Fibroblast of skin of right quadriceps (primary cell): ENCODE measurements at regions not wholly inside any gene's neighbourhood (a gene's known extent, or its start where the extent isn't known, plus 50 kb on each side); places are given as distances from the start of the nearest gene placed in this dataset.
"Not testable (repeated sequence)": the region's sequence is repeated elsewhere in the genome, so short reads cannot be mapped to it uniquely, and the experiment has no call there.

ENCODE experiments used
- DNase-seq: peaks from one replicate; pipeline ENCODE4 v3.0.0-alpha.2; 2013

DNA sequence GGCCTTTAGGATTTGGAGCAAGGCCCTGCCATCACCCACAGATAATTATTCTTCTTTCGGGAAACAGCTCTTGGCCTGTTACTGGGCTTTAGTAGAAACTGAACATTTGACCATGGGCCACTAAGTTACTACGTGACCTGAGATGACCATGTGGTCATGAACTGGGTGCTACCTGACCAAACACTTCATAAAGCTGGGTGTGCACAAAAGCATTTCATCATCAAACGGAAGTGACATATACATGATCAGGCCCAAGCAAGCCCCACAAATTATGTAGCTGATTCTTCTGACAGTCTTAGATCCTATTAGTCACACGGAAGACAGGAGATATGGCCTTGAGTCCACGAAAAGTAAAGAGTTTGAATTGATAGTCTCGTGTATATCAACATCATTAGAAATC, 130.9 kb upstream of the FBN2 start:
- DNase-seq, result no peak

DNA sequence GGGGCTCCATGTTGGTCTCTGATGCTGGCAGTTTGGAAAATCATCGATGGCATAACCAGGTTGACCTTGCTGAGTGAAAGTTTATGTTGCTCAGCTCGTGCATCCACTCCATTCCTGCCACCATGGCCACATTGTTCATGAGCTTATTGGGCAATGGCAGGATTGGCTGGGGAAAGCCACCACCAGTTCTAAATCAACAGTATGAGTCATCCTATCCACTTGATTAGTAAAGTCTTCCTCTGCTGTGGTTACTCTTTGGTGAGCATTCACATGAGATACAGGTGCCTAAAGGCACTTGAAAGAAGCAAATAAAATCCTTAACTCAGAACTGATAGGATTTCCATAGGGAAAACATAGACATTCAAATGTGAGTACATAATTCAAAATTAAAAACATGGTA, 131.8 kb upstream of the FBN2 start:
- DNase-seq, result peak; percentile 14

DNA sequence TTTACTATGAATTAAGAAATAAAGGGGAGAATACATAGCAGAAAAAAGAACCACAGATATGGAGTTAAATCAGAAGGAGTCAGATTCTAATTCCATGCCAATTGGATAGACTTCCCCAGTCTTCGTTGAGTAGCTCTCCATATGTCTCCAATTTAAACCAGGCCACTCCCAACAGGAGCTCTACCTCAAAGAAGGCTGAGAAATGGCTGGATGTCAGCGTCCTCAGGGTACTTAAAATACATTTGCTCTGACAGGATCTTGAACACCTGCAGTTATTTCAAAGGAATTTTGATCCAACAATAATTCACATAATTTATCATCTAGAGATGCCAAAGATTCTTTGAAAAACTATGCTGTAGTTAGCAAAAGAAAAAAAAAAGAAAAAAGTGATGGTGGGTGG, 133.9 kb upstream of the FBN2 start:
- DNase-seq, result peak; percentile 37

DNA sequence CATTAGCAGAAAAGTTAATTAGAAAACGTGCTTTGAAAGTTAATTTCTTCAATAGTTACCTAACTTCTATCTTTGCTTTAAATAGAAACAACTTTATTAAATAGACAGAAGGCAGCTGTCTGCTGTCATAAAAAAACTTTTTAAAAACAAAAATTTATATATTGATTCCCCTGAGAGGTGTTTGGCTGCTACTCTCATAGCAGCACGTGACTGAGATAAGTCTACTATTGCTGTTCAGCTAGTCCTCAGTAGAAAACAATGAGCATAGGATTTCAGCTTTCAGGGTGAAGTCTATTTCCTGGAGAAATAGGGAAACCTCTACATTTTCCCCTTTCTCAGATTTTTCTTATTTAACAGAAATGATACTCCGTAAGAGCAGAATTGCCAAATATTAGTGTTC, 135.0 kb upstream of the FBN2 start:
- DNase-seq, result no peak

DNA sequence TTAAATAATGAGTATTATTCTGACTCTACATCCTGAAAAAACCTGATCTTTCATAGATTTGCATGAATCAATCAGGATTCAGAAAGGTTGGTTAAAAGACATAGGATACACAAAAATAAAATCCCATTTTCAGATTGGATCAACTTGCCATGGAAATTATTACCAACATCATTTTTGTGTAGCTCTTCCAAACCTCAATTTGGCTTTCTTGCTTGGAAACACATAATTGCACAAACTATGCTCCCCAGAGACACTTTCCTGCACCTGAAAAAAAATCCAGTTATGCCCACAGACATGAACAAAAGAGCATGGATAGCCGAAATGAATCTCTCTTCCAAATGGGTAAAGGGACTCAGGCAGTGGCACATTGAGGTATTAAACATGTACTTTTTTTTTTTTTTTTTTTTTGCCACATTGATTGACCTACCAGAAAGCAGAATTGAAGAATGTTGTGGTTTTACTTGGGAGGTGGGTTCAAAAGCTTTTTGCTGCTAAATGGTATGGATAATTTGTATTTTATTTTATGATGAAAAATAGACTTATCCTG, 135.4 kb upstream of the FBN2 start:
- DNase-seq, result no peak

DNA sequence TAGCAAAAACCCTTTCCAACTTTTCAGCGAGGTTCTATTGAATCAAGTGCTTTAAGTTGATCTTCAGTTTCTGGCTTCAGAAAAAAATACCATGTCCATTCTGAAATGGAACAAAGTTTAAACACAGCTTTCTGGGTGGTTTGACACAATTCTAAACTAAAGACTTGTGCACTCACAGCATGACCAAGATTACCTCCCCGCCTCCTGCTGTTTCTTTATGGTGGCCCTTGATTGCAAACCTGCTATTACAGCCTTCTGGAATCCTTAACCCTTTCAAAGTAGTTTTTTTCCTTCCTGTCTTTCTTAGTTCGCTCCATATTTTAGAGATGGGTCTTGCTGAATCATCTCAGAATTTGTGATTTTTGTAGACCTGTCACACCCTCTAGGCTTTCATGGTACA, 135.9 kb upstream of the FBN2 start:
- DNase-seq, result no peak

DNA sequence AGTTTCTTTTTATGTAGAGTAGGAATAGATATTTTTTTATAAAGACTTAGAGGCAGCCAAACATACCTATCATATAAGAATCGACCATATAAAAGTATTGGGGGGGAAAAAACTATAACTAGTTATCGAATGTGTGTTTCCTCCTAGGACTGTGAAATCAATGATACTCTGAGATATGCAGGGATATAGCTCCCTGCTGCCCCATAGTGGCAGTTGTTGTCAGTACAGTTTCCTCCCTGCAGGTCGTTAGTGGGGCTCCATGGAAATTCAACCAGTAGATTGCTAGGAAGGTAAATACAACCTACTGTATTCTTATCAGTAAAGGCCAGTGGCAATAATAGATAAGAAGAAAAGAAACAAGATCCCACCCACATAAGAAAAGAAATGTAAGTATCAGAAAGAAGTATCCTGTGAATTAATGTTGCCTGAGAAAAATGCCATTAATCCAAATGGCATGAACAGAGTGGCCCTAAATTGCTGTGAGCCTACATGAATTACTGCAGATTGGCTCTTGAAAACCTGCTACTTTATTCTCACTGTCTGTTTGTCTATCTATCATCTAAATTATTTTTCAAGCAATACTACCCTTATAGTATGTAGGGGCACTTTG, 136.9 kb upstream of the FBN2 start:
- peak; percentile 55 for DNase-seq

DNA sequence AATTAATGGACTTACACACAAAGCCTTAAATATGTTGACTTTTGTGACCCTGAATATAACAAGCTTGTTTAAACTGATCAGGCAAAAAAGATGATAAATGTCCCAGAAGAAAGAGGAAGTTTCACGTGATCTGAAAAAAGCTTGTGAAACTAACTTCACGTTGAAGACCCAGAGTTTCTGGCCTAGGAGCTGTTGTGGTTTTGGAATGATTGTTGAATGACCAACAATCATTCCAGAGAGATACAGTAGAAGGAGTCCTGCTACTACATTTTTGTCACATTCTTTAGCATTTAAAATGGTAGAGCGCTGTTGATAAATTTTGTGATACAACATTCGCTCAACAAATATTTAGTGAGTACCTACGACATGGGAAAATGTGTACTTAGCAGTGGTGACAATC, 143.1 kb upstream of the FBN2 start:
- DNase-seq, result no peak

DNA sequence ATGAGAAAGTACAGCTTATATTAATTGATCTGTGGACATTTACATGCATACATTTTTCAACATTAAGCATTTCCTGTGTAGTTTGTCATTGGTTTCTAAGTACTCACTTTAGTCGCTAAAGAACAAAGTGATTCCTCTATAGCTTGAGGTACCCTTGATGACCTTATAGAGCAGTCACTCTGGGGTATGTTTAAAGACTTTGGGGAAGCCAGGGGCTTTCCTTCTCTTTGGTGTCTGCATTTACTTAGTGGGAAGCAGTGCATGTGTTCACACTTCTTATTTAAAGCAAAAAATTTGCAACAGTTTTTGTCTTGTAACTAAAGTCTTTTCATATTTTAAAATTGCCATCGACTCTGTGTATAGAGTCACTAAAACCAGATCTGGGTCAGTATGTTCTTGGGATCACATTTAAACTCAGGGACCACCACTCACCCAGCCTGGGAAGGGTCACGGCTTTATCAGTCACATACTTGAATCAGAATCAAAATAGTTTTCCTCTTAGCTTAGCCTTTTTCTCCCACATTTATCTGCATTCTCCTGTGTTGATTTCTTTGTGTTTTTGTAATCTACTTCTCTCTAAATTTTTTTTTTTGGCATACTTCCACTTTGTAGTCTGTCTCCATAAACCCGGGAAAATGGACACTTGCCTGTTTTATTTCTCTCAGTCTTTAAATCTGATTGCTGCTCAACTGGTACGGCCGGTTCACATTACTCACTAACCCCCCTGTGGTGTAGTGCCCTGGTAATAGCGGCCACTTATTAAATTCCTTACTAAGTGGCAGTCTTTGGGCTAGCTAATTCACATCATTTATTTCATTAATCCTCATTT, 143.9 kb upstream of the FBN2 start:
- DNase-seq, result no peak

DNA sequence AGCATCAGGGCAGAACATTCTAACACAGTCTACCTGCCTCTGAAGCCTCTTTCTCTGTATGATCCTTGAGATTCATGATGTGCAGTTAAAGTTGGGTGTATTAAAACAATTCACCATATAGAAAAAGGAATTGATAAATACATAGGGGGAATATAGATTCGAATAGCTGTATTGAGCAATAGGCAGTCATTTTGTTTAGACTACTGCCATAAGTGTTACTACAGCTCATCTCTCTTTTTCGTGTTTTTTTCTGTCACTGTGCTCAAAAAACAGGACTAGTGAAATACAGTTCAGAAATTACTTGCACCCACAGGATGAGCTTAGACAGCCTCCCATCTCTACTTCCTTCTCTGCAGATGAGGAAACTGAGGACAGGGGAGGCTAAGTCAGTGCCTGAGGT, 144.6 kb upstream of the FBN2 start:
- no peak for DNase-seq

DNA sequence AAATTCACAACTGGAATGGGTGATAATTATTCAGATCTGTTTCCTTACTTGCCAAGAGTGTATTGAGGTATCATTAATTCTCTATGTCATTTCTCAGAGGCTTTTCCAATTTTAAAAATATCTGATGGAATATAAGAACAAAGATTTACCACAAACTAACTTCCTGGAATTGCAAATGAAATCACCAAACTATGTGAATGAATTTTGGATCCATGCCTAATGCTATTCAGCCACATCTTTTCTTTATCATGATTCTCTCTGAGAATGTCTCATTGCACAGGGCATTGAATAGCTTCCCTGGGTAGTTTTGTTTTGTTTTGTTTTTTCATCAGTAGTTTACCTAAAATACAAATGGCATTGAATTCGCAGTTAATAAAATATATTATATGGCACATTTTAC, 146.9 kb upstream of the FBN2 start:
- peak; percentile 83 for DNase-seq

DNA sequence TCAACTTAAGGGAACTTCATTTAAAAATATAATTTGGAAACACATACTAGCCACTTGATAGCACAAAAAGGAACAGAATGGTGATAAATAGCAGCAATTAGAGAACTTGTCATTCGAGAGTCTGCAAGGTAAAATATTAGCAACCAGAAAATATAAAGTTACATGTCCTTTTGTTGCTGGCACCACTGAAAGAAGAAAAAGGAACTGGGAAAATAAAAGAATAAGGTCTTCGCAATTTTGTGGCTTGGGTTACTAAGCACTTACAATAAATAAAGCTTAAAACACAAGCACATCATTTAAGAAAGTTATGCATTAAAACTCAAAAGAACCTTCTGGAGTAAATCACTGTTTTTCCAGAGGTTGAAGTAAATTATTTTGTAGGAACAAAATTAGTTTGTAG, 149.9 kb upstream of the FBN2 start:
- no peak for DNase-seq

DNA sequence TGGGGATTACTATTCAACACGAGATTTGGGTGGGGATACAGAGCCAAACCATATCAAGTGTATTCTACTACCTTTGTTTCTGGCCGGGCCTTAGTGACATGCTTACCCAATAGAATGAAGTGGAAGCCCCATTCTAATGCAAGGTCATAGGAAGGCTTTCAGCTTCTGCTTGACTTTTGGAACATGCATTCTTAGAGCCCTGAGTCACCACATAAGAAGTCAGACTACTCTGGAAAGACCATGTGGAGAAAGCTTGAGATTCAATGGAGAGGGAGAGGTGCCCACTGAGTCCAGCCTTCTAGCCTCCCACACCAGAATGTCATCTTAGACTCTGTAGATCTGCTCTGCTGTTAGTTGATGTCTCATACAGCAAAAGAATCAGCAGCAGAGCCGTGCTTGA, 155.7 kb upstream of the FBN2 start:
- peak; percentile 41 for DNase-seq

DNA sequence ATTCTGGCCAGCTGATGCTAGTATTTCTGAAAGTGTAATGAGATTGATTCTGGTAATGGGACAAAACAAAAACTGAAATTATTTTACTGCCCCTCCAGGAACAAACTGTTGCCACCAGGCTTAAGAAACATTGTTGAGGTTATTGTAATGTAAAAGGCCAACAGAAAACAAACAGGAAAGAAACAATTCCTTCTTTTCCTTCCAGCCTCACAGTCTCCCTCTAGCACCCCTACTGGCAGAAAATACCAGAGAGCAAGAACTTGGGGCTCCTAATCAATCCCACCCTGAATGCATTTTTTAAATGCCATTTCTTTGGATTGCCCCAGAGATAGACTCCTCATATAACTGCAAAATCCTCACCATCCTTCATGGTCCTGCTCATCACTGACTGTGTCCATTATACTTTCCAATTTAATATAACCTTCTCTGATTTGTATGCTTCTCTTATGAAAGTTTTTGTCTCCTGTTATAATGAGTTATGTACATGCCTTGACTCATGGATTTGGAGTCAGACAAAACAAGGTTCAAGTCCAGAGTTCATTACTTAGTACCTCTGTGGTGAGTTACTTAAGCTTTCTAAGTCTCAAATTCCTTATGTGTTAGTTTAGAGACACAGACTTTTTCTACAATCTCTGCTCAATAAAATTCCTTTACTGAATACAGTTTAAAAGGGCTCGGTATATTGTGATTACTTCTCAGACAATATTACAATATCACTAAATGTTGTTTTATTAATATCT, 157.9 kb upstream of the FBN2 start:
- DNase-seq, result peak; percentile 34

DNA sequence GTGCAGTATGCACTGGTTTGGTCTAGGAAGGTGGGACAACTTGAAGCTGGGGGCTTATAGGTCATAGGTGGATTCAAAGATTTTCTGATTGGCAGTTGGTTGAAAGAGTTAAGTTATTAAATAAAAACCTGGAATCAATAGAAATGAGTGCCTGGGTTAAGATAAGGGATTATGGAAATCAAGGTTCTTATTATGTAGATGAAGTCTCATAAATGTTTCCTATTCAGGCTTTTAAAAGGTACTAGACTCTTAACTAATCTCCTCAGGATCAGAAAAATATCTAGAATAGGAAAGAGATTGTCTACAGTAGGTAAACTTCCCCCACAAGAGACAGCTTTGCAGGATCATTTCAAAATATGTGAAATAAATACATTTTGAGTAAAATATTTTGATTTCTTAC, 163.3 kb upstream of the FBN2 start:
- DNase-seq, result no peak

DNA sequence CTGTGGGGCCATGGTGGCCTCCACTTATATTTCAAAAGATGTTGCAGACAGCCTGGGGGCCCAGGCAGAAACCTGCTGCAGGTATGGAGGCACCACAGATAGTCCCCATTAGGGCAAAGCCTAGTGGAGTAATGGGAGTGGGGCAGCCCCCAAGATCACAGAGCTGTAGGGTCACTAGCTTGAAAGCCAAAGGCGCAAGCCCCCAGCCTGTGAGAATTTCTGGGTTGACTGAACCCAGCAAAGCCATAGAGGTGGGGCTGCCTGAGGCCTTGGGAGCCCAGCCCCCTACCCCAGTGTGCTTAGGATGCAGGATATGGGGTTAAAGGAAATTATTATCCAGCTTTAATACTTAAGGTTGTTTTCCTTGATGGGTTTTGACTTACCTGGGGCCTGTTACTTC, 165.3 kb upstream of the FBN2 start:
- no peak for DNase-seq

DNA sequence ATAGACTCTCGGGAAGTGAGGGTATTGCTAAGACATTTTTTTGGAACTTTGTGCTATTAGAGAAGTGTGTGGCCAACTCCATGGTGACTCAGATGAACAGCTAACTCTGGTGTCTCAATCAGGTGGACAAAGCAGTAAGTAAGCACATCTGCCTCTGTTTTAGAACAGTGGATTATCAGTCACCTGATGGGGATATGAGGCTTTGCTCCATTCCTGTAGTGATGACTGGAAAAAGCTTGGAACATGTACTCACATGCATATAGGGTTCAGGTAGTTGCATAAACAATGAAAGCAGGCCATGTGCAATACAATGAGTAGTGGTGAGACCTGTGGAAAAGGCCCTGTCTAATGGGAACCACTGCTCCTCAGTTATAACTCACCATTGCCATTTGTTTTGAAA, 168.2 kb upstream of the FBN2 start:
- no peak for DNase-seq

DNA sequence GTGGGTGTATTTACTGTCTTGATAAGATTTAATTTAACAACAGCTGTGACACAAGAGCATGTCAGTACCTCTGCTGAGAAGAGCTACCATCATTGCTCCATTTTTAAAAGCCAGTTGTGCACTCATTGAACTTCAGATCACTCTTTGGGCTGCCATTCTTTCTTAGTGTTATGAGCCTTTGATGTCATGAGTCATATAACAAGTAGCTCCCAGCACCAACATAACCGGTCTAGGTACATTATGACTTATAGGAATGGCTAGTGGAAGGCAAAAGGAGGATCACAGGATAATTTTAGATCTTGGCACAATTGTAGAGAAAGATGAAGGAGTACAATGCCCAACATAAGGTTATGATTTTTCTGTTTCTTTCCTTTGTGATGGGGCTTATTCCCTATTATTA, 170.8 kb upstream of the FBN2 start:
- DNase-seq, result no peak

DNA sequence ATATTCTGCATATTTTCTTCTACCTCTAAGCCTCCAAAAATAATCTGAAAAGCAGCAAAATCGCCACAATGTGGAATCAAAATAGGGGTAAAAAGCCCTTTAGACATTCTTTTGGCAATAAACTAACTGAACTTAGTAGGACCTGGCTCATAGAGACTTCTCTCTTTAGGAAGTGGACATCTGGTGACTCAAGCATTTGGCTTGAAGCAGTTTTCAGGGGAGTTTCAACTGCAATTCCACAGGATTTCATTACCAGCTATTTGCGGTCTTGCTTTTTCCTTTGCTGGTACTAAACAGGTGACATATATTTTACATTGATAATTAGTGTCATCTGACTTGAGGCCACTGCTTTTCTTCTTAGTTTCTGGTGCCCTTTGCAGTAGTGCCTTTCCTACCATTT, 173.2 kb upstream of the FBN2 start:
- DNase-seq, result peak; percentile 7

DNA sequence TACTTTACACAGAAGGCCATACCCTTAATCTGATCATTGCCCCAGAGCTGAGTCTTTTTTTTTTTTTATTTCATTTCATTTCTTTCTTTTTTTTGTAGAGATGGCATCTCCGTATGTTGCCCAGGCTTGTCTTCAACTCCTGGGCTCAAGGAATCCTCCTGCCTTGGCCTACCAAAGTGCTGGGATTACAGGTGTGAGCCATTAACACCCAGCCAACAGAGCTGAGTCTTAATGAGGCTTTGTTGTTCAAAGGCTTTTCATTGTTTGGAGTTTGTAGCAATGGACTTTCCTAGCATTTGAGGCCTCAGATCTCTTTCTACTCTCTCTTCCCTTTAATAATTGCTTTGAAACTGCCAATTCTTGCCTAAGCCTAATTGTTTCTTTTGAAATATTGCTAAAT, 176.5 kb upstream of the FBN2 start:
- no peak for DNase-seq

DNA sequence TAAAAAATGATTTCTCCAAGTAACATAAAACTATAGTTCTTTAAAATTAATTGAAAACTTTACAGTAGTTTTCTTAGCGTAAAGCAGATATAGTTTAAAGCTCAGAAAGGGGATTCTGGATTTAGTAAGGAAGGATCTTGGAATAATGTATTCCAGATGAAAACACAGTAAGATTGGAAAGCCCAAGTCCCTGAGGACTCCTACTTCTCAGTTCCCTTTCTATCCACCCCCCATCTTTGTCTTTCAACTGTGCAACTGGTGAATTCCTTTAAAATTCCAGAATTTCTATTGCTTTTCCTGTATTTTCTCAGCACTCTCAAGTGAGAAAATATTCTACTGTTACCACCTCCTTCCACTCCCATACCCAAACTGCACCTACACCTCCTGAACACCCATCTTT, 184.5 kb upstream of the FBN2 start:
- DNase-seq, result peak; percentile 34

DNA sequence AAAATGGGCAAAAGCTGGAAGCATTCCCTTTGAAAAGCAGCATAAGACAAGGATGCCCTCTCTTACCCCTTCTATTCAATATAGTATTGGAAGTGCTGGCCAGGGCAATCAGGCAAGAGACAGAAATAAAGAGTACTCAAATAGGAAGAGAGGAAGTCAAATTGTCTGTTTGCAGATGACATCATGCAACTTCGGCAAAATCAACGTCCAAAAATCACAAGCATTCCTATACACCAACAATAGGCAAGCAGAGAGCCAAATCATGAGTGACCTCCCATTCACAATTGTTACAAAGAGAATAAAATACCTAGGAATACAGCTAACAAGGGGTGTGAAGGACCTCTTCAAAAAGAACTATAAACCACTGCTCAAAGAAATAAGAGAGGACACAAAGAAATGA, 192.0 kb upstream of the FBN2 start:
- DNase-seq, result not testable (repeated sequence)

DNA sequence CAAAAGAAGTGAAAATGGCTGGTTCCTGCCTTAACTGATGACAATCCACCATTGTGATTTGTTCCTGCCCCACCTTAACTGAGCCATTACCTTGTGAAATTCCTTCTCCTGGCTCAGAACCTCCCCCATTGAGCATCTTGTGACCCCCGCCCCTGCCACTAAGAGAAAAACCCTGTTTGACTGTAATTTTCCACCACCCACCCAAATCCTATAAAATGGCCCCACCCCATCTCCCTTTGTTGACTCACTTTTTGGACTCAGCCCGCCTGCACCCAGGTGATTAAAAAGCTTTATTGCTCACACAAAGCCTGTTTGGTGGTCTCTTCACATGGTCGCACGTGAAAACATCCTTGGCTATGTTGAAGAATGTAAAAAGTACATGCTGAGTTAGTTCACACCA, 197.6 kb upstream of the FBN2 start:
- DNase-seq, result not testable (repeated sequence)

DNA sequence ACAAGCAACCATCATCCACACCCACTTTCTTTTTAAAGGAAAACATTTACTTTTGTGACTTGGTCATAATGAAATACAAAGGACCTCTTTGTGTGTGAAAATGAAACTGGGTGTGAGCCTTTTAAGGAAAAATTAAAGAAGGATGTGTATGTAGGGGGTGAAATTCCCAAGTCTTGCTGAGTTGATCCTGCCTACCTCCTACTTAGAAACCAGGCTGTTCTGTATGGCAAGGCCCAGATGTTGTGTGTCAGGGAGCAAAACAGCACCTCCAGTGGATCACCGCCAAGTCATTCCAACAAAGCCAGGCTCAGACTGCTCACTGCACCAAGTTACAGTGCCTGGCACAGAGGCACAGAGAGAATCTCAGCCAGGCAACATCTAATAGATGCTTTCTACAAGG, 198.5 kb upstream of the FBN2 start:
- peak; percentile 4 for DNase-seq
